GM18502 (cell line): ENCODE measurements at regions not wholly inside any gene's neighbourhood (a gene's known extent, or its start where the extent isn't known, plus 50 kb on each side); places are given as distances from the start of the nearest gene placed in this dataset.

ENCODE experiments used
- ATAC-seq: cut with Tn5 transposase; IDR thresholded peaks from one replicate; pipeline ENCODE4 v1.9.1; 2021; ENCODE audit warnings: mild to moderate bottlenecking; ENCODE audit not compliant: unreplicated experiment, poor library complexity

DNA sequence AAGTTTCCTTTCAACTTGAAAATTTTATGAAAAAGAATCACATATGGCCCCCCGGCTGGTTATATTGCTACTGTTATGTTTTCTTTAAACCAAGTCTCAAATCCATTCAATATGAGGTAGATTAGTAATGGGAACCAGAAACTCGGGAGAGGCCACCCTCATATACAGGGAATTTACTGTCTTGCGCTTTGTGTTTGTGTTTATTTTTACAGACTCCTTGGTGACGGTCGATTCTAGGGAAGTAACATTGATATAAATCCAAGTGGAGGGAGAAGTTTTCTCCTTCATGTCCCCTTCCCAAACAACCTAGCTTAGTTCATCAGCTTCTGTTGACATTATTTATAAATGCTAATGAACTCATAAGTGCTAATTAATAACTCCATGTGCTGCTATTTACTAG is 163.5 kb upstream of the LMO4 start:
- ATAC-seq = no peak

- no peak for ATAC-seq
Observed at GRCh38 chr1:87167157-87167789, 161.4 kb upstream of the LMO4 start.

DNA sequence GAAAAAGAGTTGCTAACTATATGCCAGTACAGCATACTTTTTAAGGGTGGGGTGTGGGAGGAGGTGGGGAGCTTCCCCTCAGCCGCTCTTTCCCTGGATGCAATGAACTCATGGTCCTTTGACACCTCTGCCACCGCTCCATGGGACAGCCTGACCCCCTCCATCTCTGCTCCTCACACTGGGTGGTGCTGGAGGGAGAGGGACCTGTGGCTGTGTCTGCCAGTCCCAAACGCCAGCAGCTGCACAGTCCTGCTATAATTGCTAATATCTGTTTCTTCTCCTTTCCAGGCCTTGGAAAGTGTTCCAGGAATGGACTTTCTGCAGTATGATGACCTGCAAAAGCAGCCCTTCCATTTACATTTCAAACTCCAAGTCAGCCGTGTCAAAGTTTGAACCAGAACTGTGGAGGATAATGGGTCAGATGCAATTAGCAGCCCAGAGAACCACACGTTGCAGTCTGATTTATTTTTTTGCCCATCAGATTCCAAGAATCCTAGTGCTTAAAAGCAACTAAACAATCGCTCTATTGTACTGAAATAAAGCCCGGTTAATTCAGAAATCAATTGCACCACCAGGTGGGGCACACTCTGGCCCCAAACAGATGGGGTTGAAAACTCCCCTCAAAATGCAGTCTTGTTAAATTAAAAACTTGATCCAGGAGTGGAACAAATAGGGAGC is 160.7 kb upstream of the LMO4 start:
- no peak for ATAC-seq

GRCh38 chr1:87169263-87169910 is 159.3 kb upstream of the LMO4 start:
- ATAC-seq = no peak

GRCh38 chr1:87170157-87170556 is 158.5 kb upstream of the LMO4 start:
- ATAC-seq = no peak

DNA sequence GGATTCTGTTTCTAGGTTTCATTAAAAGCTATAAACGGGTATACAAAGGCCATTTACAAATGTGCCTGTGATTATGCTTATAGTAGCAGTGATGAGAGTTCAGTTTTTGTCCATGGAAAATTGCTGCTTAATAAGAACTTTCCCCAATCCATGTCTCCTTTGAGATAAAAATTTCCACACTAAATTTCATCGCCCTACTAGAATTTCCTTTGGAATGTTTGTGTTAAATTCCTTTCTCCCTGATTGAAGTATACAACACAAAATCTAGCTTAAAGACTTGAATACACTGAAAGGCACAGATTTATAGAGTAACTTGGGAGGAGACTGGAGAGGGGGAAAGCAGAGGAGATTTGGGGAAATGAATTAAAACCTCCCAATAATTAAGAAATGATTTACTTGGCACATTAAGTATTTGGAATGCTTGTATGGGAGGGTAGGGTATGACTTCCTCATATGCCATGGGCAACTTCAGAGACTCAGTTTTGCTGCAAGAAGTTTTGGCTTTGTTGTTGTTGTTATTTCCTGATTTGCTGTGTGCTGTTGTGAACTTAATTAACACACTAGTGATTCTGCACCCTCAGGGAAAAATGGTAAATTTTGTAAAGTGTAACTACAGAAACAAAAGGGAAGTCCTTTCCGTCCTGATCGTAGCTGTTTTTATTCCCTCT is 157.6 kb upstream of the LMO4 start:
- ATAC-seq = no peak

- no peak for ATAC-seq
Observed at GRCh38 chr1:87173231-87173630, 155.4 kb upstream of the LMO4 start.

DNA sequence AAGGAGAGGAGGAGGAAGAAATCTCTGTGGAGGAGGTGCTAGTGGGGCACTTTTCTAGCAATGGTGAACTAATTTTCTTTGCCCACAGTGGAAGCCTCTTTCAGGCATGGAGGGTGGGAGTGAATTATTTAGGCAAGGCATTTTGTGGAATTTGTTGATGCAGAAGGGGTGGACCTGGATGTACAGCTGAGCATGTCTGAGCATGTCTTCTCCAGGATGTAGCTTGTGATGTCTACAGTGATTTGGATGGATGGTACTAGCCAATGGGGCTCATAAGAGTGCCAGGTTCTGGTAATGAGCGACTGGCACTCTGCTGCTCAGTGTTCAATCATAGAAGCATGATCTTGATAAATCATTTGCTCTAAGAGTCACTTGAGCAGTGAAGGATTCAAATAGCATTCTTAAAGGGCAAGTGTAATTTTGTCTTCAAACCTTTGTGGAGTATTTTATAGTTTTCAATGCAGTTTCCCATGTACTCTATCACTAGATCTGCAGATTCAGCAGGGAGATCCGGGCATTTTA is 153.9 kb upstream of the LMO4 start:
- no peak for ATAC-seq

DNA sequence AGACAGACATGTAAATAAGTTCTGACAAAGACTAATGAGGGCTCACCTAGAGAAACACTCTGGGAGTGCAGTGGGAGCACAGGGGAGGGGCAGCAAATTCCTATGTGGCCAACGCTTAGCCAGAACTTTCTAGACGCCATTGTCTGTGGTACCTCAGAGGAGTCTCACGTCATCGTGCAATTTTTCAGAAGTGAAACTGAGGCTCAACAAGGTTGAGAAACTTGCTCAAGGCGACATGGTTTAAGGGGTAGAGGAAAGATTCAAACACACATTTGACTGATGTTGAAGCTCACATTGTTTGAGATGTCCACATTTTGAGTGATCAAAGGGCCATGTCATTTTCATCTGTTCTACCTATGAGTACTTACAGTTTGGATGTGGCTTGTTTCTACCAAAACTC is 152.6 kb upstream of the LMO4 start:
- ATAC-seq = no peak

GRCh38 chr1:87176514-87176913 is 152.2 kb upstream of the LMO4 start:
- ATAC-seq = no peak

DNA sequence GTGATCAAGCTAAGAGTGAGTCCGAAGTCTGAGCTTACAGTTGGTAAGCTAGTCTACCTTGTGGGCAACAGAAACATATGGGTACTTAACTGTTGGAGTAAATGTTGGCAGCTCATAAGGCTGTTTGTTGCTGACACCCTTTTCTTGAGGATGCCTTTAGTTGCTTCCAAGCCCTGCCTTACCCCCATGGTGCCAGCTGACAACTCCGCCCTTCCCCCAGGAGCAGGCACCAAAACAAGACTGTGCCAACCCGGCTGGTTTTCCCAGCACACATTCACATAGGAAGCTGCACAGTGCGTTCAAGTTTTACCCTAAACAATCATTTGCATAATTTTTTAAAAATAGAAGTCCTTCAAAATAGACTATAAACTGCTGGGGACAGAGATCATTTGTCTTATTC is 150.2 kb upstream of the LMO4 start:
- ATAC-seq = no peak

GRCh38 chr1:87179076-87179810 is 149.4 kb upstream of the LMO4 start:
- no peak for ATAC-seq

DNA sequence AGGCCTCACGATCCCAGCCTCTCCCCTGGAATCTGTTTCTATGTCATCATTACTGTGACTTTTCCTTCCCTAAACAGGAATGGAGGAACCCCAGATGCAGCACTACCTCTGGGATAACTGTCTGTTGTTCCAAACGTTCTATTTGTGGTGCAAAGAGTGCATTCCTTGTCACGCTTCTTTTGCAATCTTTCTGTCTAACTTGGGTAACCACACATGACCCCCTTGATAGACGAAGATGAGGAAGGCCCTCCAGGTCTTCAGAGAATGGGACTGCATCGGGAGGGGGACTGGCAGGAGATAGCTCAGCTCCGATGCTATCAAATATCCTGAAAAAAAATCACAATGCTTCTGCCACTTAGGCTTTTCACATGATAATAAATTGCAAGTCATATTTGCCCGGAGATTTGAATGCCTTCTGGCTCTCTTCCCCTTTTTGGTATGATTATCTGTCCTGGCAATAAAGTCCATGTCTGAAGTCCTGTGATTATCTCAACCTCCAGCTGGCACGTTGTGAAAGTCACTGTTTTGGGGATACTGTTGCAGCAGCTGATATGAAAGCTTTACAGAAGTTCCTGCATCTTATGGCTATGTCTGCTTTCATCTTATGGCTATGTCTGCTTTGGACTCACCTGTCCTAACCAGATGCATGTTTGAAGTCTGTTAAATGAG is 148.7 kb upstream of the LMO4 start:
- ATAC-seq = no peak

DNA sequence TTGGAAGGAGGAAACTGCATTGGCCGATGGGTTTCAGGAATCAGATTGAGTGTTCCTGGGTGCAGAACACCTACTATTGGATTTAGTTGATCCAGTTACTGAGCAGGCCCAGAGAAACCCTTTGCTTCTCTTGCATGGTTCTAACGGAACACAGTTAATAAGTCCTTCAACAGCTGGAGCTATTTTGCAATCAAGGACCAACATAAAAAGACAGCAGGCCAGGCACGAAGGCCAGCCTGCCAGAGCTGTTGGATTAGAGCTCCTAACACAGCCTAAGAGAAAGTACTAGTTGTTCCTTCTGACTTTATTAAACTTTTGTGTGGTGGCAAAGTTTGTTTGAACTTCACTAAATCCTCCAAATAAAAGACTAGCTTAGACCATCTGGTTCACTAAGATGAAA is 148.0 kb upstream of the LMO4 start:
- ATAC-seq = no peak

- ATAC-seq = no peak
Observed at GRCh38 chr1:87182611-87183010, 146.1 kb upstream of the LMO4 start.

DNA sequence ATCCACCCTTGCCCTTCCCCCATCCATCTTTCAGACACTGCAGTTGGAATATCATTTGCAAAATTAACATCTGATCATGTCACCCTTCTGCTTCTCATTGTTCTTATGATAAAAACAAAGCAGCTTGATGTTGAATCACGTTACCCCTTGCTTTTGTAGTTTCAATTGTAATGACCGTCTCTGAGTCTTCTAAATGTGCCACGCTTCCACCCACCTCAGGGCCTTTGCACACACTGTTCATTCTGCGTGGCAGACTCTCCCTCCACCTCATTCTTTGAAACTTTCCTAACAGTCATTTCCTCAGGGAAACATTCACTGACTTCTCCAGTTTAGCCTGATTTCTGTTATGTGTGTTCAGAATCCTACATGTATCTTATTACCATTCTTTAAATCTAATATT is 143.6 kb upstream of the LMO4 start:
- ATAC-seq = no peak

- no peak for ATAC-seq
Observed at GRCh38 chr1:87186346-87186745, 142.3 kb upstream of the LMO4 start.

DNA sequence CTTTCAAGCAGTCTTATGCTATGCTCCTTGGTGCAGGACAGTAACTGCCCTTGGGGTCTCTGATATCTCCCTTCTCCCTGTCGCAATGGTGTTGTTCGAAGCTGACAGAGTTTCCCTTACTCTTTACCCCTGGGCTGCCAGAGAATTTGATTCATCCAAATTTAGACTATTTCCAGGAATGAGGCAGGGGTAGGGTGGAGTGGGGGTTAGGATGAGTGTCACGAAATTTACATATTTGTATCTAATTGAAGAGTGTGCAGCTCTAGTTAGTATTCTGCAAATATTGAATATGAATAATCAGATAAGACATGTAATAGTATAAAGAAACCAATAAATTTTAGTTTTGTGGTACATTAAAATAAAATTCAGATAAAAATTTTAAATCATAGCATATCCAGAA is 140.0 kb upstream of the LMO4 start:
- ATAC-seq = no peak

DNA sequence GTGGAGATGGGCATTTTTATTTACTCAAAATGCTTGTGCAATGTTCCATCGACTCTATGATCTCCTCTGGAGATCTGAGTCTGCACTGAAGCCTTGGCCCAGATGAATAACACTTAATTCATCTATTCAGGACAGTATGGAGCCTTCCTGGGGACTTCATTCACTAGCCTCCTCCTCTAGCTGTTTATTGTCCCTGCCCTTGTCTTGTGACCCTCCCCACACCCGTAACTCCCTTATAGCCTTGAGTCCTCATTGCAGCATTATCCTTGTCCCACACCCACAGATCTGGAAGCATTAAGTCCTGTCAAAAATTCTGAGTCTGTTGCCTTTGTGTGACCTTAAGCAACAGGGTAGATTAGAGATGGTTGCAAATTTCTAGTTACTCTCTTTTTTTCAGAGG is 138.3 kb upstream of the LMO4 start:
- ATAC-seq = no peak

DNA sequence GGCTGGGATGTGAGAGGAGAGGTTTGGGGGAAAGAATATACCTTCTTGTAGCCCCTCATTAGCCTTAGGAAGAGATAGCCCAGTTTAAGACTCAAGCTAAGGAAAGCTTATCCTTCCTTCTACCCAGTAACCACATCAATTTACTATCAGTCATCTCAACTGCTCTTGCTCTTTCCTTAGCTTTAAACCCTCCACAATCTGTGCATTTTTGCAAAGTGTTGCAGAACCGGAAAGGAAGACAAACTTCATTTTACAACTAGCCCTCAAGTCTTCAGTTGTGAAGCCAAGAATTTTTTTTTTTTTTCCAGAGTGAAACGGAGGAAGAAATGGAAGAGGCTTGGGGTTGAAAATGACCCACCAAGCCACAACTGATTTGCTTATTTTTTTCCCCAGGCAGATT is 137.0 kb upstream of the LMO4 start:
- no peak for ATAC-seq
